ENCODE measurements at regions not wholly inside any gene's neighbourhood (a gene's known extent, or its start where the extent isn't known, plus 50 kb on each side); places are given as distances from the start of the nearest gene placed in this dataset.
A peak's percentile ranks its signal among the peaks of the same experiment; 100 is the strongest.

DNA sequence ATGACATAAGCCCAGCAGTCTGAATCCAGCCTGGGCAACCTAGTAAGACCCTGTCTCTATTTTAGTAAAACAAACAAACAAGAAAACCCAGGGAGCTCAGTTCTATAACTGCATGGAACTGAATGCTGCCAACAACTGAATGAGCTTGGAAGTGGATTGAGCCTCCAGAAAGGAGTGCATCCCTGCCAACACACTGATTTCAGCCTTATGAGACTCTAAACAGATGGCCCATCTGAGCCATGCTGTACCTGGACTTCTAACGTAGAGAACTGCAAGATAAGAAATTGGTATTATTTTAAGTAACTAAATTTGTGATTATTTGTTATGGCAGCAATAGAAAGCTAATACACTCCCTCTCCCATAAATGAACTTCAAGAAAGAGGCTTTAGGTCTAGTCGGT, 150.4 kb upstream of the RAI14 start:
- DNase-seq (ENCODE audit: low spot score) = no peak

DNA sequence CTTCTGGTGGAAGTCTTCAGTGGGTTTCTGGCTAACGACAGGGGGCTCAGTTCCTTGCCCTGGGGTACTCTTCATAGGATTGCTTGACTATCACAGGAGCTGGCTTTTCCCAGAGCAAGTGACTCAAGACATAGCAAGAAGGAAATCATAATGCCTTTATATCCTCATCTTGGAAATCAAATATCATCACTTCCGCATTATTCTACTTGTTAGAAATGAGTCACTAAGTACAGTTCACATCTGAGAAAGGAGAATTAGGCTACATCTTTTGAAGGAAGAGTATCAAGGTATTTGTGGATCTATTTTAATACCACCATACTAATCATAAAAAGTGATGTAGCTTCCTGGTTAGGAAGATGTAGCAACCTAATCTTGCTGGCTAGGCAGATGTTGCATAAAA, 148.2 kb upstream of the RAI14 start:
- DNase-seq (ENCODE audit: low spot score) = no peak

DNA sequence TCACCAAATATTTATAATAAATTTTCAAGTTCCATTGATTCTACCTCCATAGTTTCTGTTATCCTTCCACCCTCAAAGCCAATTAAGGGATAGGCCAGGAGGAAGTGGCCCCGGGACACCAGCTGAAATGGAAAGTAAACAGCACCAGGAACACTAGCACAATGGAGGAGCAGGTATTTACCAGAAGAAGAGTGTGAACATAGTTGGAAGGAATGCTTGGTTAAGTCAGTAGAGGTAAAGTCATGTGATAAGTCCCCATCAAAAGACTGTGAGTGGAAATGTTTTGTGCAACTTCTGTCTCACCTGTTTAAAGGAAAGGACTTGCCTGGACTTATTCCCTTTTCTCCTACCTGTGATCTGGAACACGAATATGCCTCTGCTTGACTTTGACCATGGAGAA, 146.7 kb upstream of the RAI14 start:
- peak; percentile 26 for DNase-seq (ENCODE audit: low spot score)

DNA sequence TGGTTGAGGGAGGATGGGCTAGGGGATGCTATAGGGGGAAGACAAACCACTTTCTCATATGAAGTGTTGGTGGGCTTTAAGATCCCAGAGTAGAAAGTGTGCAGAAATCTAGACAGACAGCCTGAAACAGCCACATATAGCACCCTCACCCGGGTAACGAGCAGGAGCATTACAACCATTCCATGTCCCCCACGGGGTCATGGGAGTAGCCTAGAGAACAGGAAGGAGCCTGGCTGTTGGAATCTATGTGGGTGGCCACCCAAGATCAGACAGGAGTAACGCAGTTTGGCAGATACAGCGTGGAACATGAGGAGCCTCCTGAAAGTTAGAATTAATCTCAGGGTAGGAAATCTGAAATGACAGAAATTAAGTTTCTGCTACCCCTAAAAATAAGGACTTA, 146.1 kb upstream of the RAI14 start:
- no peak for DNase-seq (ENCODE audit: low spot score)

DNA sequence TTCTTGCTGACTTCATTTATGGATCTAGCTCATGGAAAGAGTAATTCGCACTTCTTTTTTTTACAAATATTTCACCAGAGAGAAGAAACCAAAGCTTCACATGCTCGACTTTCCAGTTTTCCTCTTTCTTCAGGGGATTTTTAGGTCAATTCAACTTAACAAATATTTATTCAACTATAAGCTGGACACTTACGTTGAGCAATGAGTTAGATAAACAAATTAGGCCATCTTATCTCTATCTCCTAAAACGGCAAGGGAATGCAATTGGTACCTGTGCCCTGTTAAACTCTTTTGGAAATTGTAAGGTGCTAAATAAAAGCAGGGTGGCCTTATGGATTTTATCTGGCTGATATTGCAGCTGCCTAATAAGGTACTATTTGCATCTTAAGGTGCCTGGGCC, 145.1 kb upstream of the RAI14 start:
- no peak for DNase-seq (ENCODE audit: low spot score)

DNA sequence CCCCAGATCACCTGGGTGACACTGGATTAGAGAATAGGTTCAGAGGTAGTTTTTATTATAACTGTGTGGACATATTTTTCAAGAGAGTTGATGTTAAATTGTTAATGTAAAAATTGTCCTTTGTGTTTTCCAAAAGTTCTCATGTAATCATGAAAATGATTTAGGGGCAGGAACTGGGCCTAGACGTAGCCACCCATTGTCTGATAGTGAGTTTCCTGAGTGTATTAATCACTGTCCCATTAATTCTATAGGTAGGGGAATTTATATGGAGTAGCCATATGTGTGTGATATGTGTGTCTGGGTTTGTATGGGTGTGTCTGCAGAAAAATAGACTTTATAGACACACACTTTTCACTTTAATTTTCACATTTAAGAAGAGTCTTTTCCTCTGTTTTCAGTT, 144.6 kb upstream of the RAI14 start:
- no peak for DNase-seq (ENCODE audit: low spot score)

DNA sequence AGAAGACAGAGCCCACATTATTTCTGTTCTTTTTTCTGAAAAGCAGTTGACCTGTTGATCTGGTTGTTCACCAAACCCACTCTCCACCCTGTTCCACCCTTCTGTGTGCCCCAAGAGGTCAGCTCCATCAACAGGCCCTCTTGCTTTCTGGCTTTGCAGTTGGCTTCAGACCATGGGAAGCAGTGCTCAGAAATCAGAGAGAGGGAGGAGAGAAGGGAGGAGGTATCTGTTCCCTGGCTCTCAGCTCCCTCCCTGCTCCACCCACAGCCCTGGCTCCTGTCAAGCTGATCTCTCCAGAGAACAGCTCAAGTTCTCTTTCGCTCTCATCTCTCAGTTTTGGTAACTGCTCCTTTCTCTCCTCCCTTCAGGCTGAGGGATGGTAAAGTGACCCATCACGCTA, 144.2 kb upstream of the RAI14 start:
- DNase-seq (ENCODE audit: low spot score) = no peak

DNA sequence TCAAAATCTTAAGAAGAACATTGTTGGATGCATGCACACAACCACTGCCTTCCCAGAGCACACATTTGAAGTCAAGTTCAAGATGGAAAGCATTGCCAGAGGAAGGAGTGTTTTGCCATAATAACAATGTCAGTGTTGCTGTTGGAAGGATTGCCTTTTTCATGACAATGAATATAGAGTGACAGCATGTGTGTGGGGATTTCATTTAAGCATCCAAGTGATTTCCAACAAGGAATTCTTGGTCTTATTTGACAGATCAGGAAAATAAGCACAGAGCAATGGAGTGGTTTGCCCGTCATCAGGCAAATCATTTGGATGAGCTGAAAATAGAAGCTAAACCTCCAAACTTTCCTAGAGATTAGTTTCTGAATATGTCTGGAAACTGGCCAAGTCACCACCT, 140.0 kb upstream of the RAI14 start:
- DNase-seq (ENCODE audit: low spot score) = no peak

DNA sequence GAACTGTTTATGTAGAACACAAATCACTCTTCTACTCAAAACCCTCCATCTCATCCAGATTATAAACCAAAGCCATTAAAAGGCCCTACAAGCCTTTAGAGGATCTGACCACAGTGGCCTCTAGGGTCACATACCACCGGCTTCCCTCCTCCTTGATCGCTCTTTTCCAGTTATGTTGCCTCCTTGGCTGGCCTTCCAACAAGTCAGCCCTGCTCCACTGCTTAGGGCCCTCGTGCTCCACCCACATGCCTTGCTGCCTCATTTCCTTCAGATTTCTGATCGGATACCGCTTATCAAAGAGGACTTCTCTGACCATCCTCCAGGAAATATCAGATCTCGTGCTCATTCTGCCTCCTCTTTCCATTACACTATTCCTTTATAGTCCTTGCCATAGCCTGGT, 139.4 kb upstream of the RAI14 start:
- no peak for DNase-seq (ENCODE audit: low spot score)

DNA sequence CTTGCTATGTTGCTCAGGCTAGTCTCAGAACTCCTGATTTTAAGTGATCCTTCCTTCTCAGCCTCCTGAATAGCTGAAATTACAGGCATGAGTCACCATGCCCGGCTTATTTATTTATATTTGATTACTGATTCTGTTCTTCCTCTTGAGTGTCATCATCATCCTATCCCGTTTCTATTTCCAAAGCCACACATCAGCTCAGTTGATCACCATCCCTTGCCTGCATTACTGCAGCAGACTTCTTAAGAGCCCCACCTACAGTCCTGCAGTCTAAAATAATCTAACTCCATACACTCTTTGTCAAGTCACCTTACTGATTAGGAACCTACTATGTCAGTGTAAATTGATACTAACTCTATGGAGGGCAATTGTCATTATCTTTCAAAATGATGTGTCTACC, 138.9 kb upstream of the RAI14 start:
- DNase-seq (ENCODE audit: low spot score) = peak; percentile 58

DNA sequence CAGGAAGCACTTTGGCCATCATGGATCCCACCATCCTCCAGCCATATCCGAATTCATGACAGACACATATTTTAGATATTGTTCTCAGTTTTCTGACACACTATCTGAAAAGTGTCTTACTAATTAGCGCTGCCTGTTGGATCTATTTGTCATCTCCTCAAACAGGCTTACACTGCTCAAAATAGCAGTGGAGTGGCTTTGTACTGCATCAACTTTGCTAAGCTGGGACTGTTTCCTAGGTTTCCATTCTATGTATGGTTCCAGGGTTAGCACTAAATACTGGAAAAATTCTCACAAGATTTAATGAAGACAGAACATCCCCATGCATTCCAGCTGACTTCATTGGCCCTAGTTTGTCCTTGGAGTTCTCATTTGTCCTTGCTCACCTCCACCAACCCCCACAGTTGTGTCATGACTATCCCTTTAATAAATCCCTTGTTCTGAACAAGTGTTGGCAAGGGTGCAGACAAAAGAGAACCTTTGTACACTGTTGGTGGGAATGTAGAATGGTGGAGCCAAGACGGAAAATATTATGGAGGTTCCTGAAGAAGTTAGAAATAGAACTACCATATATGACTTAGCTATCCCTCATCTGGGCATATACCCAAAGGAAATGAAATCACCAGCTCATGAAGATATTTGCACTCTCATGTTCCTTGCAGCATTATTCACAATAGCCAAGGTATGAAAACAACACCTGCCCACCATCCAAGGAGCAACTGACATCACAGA, 136.5 kb upstream of the RAI14 start:
- DNase-seq (ENCODE audit: low spot score) = peak; percentile 36

DNA sequence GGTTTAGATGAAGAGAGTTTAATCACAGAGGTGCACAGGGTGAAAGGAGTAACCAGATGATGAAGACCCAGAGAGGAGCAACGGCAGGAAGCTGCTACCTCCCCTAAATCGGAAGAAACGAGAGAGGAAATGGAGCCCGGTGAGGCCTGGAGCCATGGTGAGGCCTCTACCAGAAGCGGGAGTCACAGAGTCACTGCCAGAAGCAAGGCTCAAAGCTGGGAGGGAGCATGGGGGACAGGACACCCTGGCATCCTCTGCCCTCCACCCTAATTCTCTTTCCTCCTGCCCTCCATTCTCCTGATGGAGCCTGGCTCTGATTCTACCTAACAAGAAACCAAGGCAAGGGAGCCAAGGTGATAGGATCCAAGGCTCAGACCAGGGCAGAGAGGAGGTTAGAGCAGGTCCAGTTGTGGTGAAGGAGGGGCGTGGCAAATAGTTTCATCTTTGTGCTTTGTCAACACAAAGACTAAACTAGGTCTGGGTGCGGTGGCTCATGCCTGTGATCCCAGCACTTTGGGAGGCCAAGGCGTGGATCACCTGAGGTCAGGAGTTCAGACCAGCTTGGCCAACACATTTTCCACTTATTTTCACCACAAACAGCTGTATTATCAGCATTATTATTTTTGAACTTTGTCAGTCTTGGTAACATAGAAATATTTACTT, 134.4 kb upstream of the RAI14 start:
- no peak for DNase-seq (ENCODE audit: low spot score)

DNA sequence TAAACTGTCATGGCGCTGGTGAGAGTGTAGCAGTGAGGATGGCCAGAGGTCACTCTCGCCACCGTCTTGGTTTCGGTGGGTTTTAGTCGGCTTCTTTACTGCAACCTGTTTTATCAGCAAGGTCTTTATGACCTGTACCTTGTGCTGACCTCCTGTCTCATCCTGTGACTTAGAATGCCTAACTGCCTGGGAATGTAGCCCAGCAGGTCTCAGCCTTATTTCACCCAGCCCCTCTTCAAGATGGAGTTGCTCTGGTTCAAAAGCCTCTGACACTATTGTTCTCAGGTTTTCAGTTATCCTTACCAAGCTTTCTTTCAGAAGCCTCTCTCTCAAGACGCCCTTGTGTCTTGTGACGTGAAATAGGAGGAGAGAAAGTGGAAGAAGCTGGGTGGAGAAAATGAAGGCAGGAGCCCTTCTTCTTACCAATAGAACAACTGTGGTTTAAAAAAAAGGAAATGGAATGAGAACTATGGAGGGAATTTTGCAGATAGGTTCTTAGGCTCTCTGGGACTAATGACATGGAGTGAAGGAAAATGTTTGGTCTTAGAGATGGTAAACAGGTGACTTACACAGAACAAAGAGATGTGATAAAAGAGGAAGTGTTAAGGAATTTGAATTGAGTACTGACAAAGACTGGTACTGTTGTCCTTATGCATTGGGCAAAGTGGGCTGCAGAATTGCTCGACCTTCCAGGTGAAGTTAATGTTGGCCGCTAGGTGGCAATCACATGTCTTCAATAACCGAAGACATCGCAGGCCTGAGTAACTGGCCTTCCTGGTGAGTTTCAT, 133.3 kb upstream of the RAI14 start:
- DNase-seq (ENCODE audit: low spot score) = peak; percentile 86

DNA sequence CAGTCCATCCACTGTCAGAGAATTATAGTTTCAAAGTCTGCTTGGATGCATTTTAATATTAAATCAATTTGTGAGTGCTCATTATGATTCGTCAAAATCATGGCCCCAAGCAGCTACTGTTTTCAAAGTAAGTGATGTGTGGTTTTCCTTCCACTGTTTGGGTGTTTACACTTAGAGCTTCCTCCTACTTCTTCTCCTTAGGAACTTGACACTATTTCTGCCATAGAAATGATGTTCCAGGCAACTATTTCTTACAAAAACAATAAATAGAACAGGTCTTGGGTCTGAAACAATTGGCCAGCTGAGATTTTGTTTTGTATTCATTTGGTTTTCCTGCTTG, 132.8 kb upstream of the RAI14 start:
- DNase-seq (ENCODE audit: low spot score) = no peak

DNA sequence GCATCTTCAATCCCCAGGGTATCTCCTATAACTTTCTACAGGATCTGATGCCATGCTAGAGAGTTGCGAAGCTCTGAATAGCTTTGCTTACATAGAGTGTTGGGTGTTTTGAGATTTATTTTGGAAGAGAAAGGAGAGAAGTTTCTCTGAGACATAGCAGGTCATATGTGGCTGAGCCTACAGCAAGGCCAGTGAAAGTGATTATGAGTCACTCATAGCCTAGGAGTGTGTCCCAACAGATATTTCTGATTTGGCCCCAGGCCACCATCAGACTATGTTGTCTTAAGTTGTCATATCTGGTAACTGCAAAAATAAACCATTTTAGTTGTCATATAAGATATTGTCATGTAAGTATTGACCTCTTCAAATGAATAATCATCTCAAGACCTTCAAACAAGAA, 132.0 kb upstream of the RAI14 start:
- DNase-seq (ENCODE audit: low spot score) = peak; percentile 76

DNA sequence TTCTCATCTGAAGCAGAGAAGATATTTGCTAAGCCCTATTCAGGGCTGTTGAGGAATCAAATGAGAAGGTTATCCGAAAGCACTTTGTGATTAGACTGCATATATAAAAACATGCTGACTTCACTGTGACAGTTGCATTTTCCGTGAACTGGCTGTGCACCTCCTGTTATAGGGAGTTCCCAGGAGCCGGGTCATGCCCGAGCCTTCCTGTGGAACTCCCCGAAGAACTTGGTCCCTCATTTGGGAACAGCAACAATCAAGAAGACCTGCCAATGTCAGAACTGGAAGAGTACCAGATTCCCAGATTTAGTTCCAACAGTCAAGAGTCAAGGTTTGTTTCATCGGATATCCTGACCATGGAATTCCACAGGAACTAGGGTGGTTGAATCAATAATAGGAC, 130.4 kb upstream of the RAI14 start:
- no peak for DNase-seq (ENCODE audit: low spot score)

DNA sequence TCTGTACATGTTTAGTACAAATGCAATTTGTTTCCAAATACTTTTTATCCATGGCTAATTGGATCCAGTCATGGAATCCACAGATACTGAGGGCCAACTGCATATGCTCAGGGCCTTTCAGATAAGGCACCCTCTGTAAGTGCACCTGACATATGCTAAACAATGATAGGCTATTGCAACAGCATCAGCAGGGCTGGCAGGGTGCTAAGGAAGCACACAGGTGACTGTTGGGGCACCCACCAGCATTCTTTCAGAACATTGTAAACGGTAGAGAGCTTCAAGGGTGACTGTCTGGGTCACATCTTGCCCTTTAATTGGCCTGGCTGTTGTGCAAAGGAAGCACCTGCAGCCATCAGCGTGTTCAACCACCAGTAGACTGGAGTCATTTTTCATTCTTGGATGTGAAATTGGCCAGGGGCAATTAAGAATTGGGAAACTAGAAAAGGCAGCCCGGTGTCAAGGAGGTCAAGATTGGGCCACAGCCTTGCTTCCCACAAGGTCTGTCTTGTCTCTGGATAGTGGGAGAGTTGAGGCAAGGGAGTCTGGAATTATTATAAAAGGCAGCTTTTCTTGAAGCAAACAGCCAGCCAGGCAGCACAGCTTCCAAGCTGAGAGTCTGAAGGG, 129.3 kb upstream of the RAI14 start:
- DNase-seq (ENCODE audit: low spot score) = no peak

DNA sequence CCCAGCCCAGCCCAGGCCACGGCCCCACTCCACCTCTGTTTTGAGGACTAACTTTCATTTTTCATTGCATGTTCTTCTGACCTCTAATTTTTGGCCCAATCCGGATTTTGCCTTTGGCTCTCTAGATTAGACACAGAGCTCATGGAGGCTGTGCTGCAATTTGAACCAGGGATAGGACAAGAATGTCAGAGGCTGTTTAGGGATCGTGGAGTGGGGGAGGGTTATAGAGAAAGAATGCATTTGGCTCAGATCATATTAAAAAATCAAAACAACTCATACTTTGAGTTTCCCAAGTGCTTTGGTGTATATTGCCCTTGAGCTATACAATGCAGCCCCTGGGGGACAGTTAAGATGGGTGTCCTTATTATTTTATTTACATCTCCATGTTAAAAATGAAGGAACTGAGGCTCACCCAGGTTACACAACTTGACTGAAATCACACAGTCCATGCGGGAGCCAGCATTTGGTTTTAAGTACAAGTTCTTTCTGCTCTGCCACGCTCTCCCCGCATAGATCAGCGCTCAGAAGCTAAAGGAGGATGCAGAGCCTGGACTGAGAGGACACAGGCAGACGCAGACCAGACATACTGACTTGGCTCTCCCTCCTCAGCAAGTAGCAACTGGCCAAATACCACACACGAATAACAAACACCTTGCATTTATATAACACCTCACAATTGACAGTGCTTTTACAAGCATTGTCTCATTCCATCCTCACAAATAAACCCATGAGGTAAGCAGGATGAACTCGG, 126.4 kb upstream of the RAI14 start:
- no peak for DNase-seq (ENCODE audit: low spot score)

DNA sequence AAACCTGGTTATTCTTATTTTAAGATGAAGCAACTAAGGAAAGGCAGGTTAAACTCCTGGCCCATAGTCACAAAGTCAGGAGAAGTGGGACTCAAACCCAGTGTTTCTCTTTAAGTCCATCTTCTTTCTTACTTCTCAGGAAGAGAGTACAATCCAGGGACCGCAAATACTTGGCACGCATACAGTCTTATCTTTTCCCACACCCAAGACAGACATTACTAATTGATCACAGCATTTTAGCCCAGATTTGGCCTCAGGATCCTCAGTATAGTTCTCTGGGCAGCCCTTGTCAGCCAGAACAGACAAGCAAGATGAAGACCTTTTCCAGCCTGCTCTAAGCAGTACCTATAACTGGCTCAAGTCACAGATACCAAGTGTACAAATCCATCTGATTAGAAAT, 125.5 kb upstream of the RAI14 start:
- no peak for DNase-seq (ENCODE audit: low spot score)

DNA sequence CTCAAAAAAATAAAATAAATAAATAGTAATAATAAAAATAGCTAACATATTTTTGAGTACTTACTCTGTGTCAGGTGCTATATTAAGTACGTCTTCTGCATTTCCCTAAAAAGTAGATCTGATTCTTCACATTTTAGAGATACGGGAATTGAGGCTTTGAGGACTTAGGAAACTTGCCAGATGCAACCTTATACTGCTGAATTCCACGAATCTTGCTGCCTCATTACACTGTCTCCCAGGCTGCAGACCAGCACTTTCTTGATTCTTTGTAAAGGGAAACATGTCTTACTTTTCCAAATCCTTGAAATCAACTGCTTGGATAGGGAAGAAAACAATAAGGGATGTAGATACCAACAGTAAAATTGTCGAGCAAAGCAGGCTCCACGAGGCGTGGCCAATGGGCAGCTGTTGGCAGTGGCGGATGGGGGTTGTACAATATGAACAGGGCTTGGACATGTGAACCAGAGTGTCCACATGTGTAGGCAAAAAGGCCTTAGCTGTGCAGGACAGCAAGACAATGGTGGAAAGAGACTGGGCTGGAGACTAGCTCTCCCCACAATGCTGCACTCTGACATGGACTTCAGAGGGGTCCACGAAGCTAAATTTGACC, 124.3 kb upstream of the RAI14 start:
- no peak for DNase-seq (ENCODE audit: low spot score)

DNA sequence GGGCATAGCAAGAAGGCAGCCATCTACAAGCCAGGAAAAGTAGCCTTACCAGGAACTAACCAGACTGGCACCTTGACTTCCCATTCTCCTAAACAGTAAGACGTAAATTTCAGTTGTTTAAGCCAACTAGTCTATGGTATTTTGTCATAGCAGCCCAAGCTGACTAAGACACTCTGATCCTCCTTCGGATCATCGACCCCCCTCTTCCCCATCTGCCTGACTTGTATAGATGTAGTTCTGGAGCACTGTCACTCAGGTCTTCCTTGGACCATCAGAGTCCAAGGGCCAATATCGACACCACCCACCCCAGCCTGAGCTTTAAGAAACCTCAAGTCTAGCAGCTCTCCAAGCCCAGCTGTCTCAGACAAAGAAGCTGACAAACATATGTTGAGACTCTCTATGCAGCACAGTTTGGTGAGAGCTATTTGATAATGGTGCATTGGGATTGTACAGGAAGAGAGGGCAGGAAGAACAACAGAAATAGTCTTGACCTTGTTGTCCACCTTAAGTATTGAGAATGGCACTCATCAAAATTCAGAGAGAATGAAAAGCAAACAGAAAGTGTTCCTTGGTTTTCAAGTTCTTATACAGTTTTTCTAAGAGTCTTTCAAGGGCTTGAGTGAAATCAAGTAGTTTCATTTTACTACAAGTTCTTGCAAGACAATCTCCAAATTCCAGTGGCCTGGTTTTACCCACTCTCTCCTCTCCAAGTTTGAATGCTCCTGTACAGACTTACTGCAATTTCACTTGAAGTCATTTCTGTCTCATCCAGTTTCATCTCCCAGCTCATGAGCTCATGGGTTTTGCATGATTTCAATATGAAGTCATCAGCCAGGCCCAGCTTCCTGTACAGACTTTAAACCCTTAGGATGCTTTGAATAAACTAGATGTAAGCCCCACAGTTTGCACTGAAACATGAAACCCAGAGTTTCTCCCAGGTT, 122.3 kb upstream of the RAI14 start:
- peak; percentile 91 for DNase-seq (ENCODE audit: low spot score)
